Karpas-422 (cell line): ENCODE measurements at regions not wholly inside any gene's neighbourhood (a gene's known extent, or its start where the extent isn't known, plus 50 kb on each side); places are given as distances from the start of the nearest gene placed in this dataset.

Experiments
- DNase-seq: peaks from one replicate; pipeline ENCODE4 v3.0.0-alpha.2; 2015
- H2AFZ ChIP-seq: fragments of 200-600 bp; sonication (generic); 2 replicates; pipeline ENCODE4 v1.6.1; 2014; ENCODE audit warnings: antibody characterized with exemption, low read length, mixed read lengths
- H3K27ac ChIP-seq: fragments of 200-600 bp; sonication (generic); 2 replicates; pipeline ENCODE4 v1.5.1; 2014; ENCODE audit warnings: mild to moderate bottlenecking, low read length, moderate library complexity
- H3K27me3 ChIP-seq: fragments of 200-600 bp; sonication (generic); 2 replicates; pipeline ENCODE4 v1.6.1; 2014; ENCODE audit warnings: low read length, mixed read lengths
- H3K36me3 ChIP-seq: fragments of 200-600 bp; sonication (generic); 2 replicates; pipeline ENCODE4 v1.6.1; 2014; ENCODE audit warnings: low read length, mixed read lengths; ENCODE audit not compliant: insufficient read depth
- H3K4me1 ChIP-seq: fragments of 200-600 bp; sonication (generic); 2 replicates; pipeline ENCODE4 v1.6.1; 2014; ENCODE audit warnings: mild to moderate bottlenecking, low read length, mixed read lengths
- H3K4me2 ChIP-seq: fragments of 200-600 bp; sonication (generic); 2 replicates; pipeline ENCODE4 v1.6.1; 2014; ENCODE audit warnings: low read length, low read depth, mild to moderate bottlenecking; ENCODE audit not compliant: poor library complexity, severe bottlenecking
- H3K4me3 ChIP-seq: fragments of 200-600 bp; sonication (generic); 2 replicates; pipeline ENCODE4 v1.5.1; 2014; ENCODE audit warnings: mild to moderate bottlenecking, antibody characterized with exemption, low read length, mixed read lengths
- H3K79me2 ChIP-seq: fragments of 200-600 bp; sonication (generic); 2 replicates; pipeline ENCODE4 v1.6.1; 2014; ENCODE audit warnings: mild to moderate bottlenecking, low read length, mixed read lengths
- H3K9ac ChIP-seq: fragments of 200-600 bp; sonication (generic); 2 replicates; pipeline ENCODE4 v1.6.0; 2014; ENCODE audit warnings: low read length
- H3K9me2 ChIP-seq: fragments of 200-600 bp; sonication (generic), shearing (Covaris generic); replicated peaks from 2 replicates; pipeline ENCODE4 v1.6.0; 2014; ENCODE audit warnings: mild to moderate bottlenecking, low read length, moderate library complexity; ENCODE audit not compliant: insufficient read depth
- H3K9me3 ChIP-seq: fragments of 300-700, 200-600 bp; sonication (generic); 2 replicates; pipeline ENCODE4 v1.6.1; 2014; ENCODE audit warnings: low read length, mixed read lengths
- H4K20me1 ChIP-seq: fragments of 200-600 bp; sonication (generic); 2 replicates; pipeline ENCODE4 v1.6.1; 2014; ENCODE audit warnings: mild to moderate bottlenecking, antibody characterized with exemption, low read length, low read depth; ENCODE audit not compliant: insufficient read depth

GRCh38 chr2:16035747-16036745 lies 95.7 kb downstream of the MYCN start:
- no peaks in the 10 kb centered on the region for H3K79me2 ChIP-seq
- no peaks in the 10 kb centered on the region for H4K20me1 ChIP-seq
- H3K27me3 ChIP-seq = no peaks in the 10 kb centered on the region

GRCh38 chr2:16034975-16035746 lies 94.8 kb downstream of the MYCN start:
- no peak for DNase-seq
- Histone ChIP-seq H2AFZ (no peak overlapping the region), H3K27me3 (no peaks in the 10 kb centered on the region), H3K36me3 (no peaks in the 10 kb centered on the region), H3K4me2 (no peak overlapping the region), H3K9me3 (no peaks in the 10 kb centered on the region), H3K4me3 (no peak overlapping the region), H3K9me2 (no peaks in the 10 kb centered on the region), H3K79me2 (no peaks in the 10 kb centered on the region), H4K20me1 (no peaks in the 10 kb centered on the region), H3K4me1 (no peaks in the 10 kb centered on the region), H3K27ac (no peak overlapping the region), H3K9ac (no peak overlapping the region)

More at GRCh38 chr2:16035747-16036745, 95.7 kb downstream of the MYCN start:
- Histone ChIP-seq H3K9me3 (no peaks in the 10 kb centered on the region), H2AFZ (no peak overlapping the region), H3K36me3 (no peaks in the 10 kb centered on the region), H3K4me3 (no peak overlapping the region), H3K9me2 (no peaks in the 10 kb centered on the region), H3K27ac (no peak overlapping the region), H3K4me2 (no peak overlapping the region), H3K9ac (no peak overlapping the region), H3K4me1 (no peaks in the 10 kb centered on the region)
- no peak for DNase-seq

GRCh38 chr2:16034151-16034974 lies 94.0 kb downstream of the MYCN start:
- Histone ChIP-seq H3K9me3 (no peaks in the 10 kb centered on the region), H4K20me1 (no peaks in the 10 kb centered on the region), H3K36me3 (no peaks in the 10 kb centered on the region), H3K4me1 (no peaks in the 10 kb centered on the region), H3K4me2 (no peak overlapping the region), H3K79me2 (no peaks in the 10 kb centered on the region), H2AFZ (no peak overlapping the region), H3K4me3 (no peak overlapping the region), H3K9me2 (no peaks in the 10 kb centered on the region), H3K27me3 (no peaks in the 10 kb centered on the region), H3K27ac (no peak overlapping the region), H3K9ac (no peak overlapping the region)
- DNase-seq = no peak

GRCh38 chr2:16033032-16033293 lies 92.6 kb downstream of the MYCN start:
- Histone ChIP-seq H3K27ac (no peak overlapping the region), H4K20me1 (no peaks in the 10 kb centered on the region), H3K9me3 (no peaks in the 10 kb centered on the region), H3K9ac (no peak overlapping the region), H2AFZ (no peak overlapping the region), H3K4me2 (no peak overlapping the region), H3K79me2 (no peaks in the 10 kb centered on the region), H3K27me3 (no peaks in the 10 kb centered on the region), H3K9me2 (no peaks in the 10 kb centered on the region), H3K36me3 (no peaks in the 10 kb centered on the region), H3K4me3 (no peak overlapping the region), H3K4me1 (no peaks in the 10 kb centered on the region)
- DNase-seq = no peak

- Histone ChIP-seq H3K4me1 (no peaks in the 10 kb centered on the region), H3K36me3 (no peaks in the 10 kb centered on the region), H3K27me3 (no peaks in the 10 kb centered on the region), H3K27ac (no peak overlapping the region), H3K79me2 (no peaks in the 10 kb centered on the region), H2AFZ (no peak overlapping the region), H3K4me3 (no peak overlapping the region), H3K9me2 (no peaks in the 10 kb centered on the region), H4K20me1 (no peaks in the 10 kb centered on the region), H3K9me3 (no peaks in the 10 kb centered on the region), H3K4me2 (no peak overlapping the region), H3K9ac (no peak overlapping the region)
- no peak for DNase-seq
These were observed 92.1 kb downstream of the MYCN start for GRCh38 chr2:16032282-16033031.

- DNase-seq = no peak
- H3K36me3 ChIP-seq = no peaks in the 10 kb centered on the region
- H4K20me1 ChIP-seq = no peaks in the 10 kb centered on the region
- H3K79me2 ChIP-seq = no peaks in the 10 kb centered on the region
- no peaks in the 10 kb centered on the region for H3K4me1 ChIP-seq
- H3K27ac ChIP-seq = no peak overlapping the region
- no peaks in the 10 kb centered on the region for H3K9me2 ChIP-seq
- no peak overlapping the region for H3K4me2 ChIP-seq
- H2AFZ ChIP-seq = no peak overlapping the region
- H3K9me3 ChIP-seq = no peaks in the 10 kb centered on the region
- no peak overlapping the region for H3K9ac ChIP-seq
- no peak overlapping the region for H3K4me3 ChIP-seq
- H3K27me3 ChIP-seq = no peaks in the 10 kb centered on the region
These were observed 91.5 kb downstream of the MYCN start for GRCh38 chr2:16031848-16032159.

- Histone ChIP-seq H3K9ac (no peak overlapping the region), H3K4me1 (no peaks in the 10 kb centered on the region), H3K79me2 (no peaks in the 10 kb centered on the region), H3K9me3 (no peaks in the 10 kb centered on the region), H3K36me3 (no peaks in the 10 kb centered on the region), H3K4me3 (no peak overlapping the region), H3K27me3 (no peaks in the 10 kb centered on the region), H4K20me1 (no peaks in the 10 kb centered on the region), H3K27ac (no peak overlapping the region), H3K4me2 (no peak overlapping the region), H2AFZ (no peak overlapping the region), H3K9me2 (no peaks in the 10 kb centered on the region)
- DNase-seq = no peak
These were observed 90.9 kb downstream of the MYCN start for GRCh38 chr2:16031058-16031847.
